Right lobe of liver (tissue), 6 donors: ENCODE measurements at regions not wholly inside any gene's neighbourhood (a gene's known extent, or its start where the extent isn't known, plus 50 kb on each side); places are given as distances from the start of the nearest gene placed in this dataset.

Source experiments
- ATAC-seq, 4 donors: fragments of 200-7000 bp; cut with Tn5 transposase; one replicate each; pipeline ENCODE4 v1.9.1; 2020; ENCODE audit warnings: mild to moderate bottlenecking in 4 of 4, moderate library complexity in 4 of 4
- DNase-seq, 3 donors: peaks; one replicate each; pipeline ENCODE4 v3.0.0-alpha.2; 2020
- H3K27ac ChIP-seq, 3 donors: fragments of 200-600 bp; one replicate each; pipeline ENCODE4 v1.8.0; 2022
- H3K27me3 ChIP-seq, 2 donors: fragments of 200-600 bp; one replicate each; pipeline ENCODE4 v1.8.0; 2022
- H3K36me3 ChIP-seq, 4 donors: fragments of 200-600 bp; sonication (generic) in 1 of 4; one replicate each; pipeline versions ENCODE4 v1.5.1 to v1.8.0; 2017 to 2022; ENCODE audit warnings: control low read depth in 1 of 4
- H3K4me1 ChIP-seq, 4 donors: fragments of 200-600 bp; sonication (generic) in 1 of 4; one replicate each; pipeline versions ENCODE4 v1.5.1 to v1.8.0; 2017 to 2022; ENCODE audit warnings: control low read depth in 1 of 4
- H3K4me3 ChIP-seq, 3 donors: fragments of 200-600 bp; one replicate each; pipeline ENCODE4 v1.8.0; 2022
- H3K9me3 ChIP-seq, 4 donors: fragments of 200-600 bp; sonication (generic) in 1 of 4; one replicate each; pipeline versions ENCODE4 v1.5.1 to v1.8.0; 2017 to 2022; ENCODE audit warnings: control low read depth in 1 of 4
- POLR2A ChIP-seq: fragments of 450-650 bp; IDR thresholded peaks from one replicate; pipeline ENCODE4 v1.6.1; 2017; ENCODE audit warnings: antibody characterized with exemption, mild to moderate bottlenecking
- WGBS: methylation state at CpG from one replicate; pipeline ENCODE4 v1.1.6; 2018; ENCODE audit warnings: low coverage, low lambda C conversion rate; ENCODE audit not compliant: insufficient coverage; ENCODE audit errors: missing lambda C conversion rate; 5-methylcytosine and 5-hydroxymethylcytosine counted together
- intact Hi-C, 2 donors: fragments of 100-400 bp; cut with DNase I; formaldehyde crosslinking; loops; one replicate each; pipeline versions ENCODE4 v1.11.2 to v1.14.1; 2022
- TF ChIP-seq, protein P1 (sequence below), 4 donors: fragments of 200-600 bp in 3 of 4; fragments of 450-650 bp in 1 of 4; IDR thresholded peaks; one replicate each; pipeline versions ENCODE4 v1.5.1 to v1.8.0; 2016 to 2022; ENCODE audit warnings: antibody characterized with exemption in 4 of 4, mild to moderate bottlenecking in 2 of 4
- donor health status: DM: no; HTN: yes; CAD: no.
- donor health status: DM: no; HTN: no; CAD: no.
- donor health status: DM: no; HTN: no; CAD: no.
- donor health status: DM: no; HTN: yes; CAD: no.
- donor health status: DM: no; HTN: yes; CAD: no.

DNA sequence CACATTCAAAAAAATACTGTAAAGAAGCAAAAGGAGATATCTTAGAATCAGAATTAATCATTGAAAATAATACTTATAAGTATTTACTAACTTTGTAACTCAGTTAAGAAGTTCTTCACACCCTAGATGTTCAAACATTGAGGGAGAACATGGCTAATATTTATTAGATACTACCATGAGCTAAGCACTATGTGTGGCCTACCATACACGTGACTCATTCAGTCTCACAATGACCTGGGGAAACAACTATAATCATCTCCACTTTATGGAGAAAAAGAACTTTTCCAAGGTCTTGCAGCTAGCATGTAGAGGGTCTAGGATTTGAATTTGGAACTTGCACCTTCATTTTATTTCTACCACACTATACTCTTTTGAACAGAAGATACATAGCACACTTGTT is 361.9 kb upstream of the CFAP20DC start:
- 71% methylated on average over 1 of the region's 1 CpG for WGBS
- H3K9me3 ChIP-seq, result no peaks in the 10 kb centered on the region
- no peak for DNase-seq

DNA sequence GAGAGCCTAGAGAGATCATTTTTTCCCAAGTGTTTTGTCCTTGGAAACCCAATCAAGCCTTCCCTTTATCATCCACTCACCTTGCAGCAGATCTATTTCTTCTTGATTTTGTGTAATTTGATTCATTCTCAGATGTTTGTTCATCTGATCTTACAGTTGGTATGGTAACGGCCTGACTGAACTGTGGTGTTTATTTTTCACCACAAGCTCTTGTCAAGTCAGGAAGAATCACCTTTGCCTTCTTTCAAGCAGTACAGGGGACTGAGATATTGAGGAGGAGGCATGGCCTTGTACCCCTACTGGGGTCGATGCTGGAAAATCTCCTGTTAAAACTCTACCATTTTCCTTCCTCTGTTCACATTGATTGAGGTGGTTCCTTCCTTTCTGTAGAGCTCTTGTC is 361.4 kb upstream of the CFAP20DC start:
- Histone ChIP-seq H3K27ac (no peak overlapping the region), H3K27me3 (no peaks in the 10 kb centered on the region), H3K36me3 (no peaks in the 10 kb centered on the region), H3K4me3 (no peak overlapping the region), H3K9me3 (no peaks in the 10 kb centered on the region), H3K4me1 (no peaks in the 10 kb centered on the region)
- no peak for TF ChIP-seq POLR2A
- TF ChIP-seq, protein P1, sequence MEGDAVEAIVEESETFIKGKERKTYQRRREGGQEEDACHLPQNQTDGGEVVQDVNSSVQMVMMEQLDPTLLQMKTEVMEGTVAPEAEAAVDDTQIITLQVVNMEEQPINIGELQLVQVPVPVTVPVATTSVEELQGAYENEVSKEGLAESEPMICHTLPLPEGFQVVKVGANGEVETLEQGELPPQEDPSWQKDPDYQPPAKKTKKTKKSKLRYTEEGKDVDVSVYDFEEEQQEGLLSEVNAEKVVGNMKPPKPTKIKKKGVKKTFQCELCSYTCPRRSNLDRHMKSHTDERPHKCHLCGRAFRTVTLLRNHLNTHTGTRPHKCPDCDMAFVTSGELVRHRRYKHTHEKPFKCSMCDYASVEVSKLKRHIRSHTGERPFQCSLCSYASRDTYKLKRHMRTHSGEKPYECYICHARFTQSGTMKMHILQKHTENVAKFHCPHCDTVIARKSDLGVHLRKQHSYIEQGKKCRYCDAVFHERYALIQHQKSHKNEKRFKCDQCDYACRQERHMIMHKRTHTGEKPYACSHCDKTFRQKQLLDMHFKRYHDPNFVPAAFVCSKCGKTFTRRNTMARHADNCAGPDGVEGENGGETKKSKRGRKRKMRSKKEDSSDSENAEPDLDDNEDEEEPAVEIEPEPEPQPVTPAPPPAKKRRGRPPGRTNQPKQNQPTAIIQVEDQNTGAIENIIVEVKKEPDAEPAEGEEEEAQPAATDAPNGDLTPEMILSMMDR (IDR thresholded peaks at IDR 0.05), result no peak
- no peak for DNase-seq
- intact Hi-C loops, result no loop called here
- ATAC-seq, result no peak
- WGBS, result 52% methylated on average over 2 of the region's 2 CpGs

More for the DNA sequence above, 361.9 kb upstream of the CFAP20DC start:
- no peak overlapping the region for H3K4me3 ChIP-seq
- intact Hi-C loops, result no loop called here
- no peak overlapping the region for H3K27ac ChIP-seq
- no peaks in the 10 kb centered on the region for H3K4me1 ChIP-seq
- H3K27me3 ChIP-seq, result no peaks in the 10 kb centered on the region
- no peak for ATAC-seq
- TF ChIP-seq POLR2A, result no peak
- TF ChIP-seq, protein P1 (IDR thresholded peaks at IDR 0.05), result no peak
- H3K36me3 ChIP-seq, result no peaks in the 10 kb centered on the region

DNA sequence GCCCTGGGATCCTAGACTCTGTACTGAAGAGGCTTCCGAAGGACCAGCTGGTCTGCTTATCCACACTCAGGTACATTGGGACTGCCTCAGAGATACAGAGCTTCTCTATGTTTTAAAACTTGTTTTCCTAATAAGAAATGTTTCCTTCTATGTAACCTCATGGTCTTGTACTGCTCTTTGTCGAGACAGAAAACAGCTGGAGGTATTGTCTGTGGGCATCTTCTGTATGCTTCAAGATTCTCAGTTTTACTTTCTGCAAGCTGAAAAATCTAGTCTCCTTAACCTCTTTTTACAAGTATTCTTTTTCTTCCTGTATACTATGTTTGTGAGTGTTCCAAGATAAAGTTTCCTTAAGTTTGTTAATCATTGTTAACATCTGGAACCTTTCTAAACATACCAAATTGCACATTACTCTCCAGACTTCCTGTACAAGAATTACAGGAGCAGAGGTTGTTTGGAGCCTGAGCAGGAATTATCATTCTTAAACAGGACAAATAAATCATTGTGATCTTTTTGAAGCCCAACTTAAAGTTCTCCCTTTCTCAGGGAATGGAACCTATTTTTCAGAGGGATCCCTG is 358.3 kb upstream of the CFAP20DC start:
- Histone ChIP-seq H3K9me3 (no peaks in the 10 kb centered on the region), H3K36me3 (no peaks in the 10 kb centered on the region), H3K4me3 (no peak overlapping the region), H3K4me1 (no peaks in the 10 kb centered on the region), H3K27ac (no peak overlapping the region), H3K27me3 (no peaks in the 10 kb centered on the region)
- TF ChIP-seq, protein P1 (IDR thresholded peaks at IDR 0.05), result no peak
- TF ChIP-seq POLR2A, result no peak
- intact Hi-C loops, result no loop called here
- no peak for DNase-seq
- WGBS, result 67% methylated on average over 2 of the region's 2 CpGs
- no peak for ATAC-seq

DNA sequence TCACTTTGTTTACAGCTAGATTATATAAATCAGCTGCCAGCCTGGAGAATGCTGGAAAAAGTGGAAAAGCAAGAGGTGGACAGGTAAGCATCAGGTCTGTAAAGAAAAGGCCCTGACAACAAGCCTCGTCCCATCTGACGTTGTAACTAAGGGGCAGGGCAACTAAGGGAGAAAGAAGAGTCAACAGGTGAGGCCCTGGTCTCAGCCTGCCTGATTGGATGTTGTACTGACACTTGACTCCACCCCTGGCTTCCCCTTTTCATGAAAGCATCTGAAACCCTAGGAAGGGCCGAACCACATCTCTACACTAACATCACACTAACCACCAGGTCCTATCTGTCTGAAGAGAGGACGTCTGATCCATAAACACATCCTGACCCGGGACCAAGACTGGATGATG is 357.6 kb upstream of the CFAP20DC start:
- Histone ChIP-seq H3K27me3 (no peaks in the 10 kb centered on the region), H3K4me1 (no peaks in the 10 kb centered on the region), H3K27ac (no peak overlapping the region), H3K4me3 (no peak overlapping the region), H3K36me3 (no peaks in the 10 kb centered on the region), H3K9me3 (no peaks in the 10 kb centered on the region)
- TF ChIP-seq POLR2A, result no peak
- TF ChIP-seq, protein P1 (IDR thresholded peaks at IDR 0.05), result no peak
- DNase-seq (no peak), ATAC-seq (no peak)
- 60% methylated on average over 4 of the region's 5 CpGs for WGBS
- intact Hi-C loops, result no loop called here

DNA sequence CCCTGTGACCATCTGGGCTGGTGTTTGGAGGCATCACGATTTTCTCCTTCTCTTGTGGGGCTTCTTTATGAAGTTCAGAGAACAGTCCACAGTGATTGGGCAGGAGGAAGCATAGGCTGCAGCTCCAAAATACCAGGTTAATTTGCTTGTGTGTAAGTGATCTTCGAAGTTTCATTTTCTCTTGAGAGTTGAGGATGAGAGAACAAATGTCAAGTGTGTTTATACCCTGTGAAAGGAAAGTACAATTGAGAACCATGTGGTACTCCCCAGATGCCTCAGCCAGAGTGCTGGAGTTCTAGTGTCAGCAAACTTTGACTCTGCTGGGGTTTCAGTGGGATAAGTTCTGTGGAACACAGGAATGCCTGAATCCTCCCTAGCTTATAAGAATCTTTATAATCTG is 357.1 kb upstream of the CFAP20DC start:
- TF ChIP-seq, protein P1 (IDR thresholded peaks at IDR 0.05), result no peak
- no peak for TF ChIP-seq POLR2A
- intact Hi-C loops, result no loop called here
- H3K27ac ChIP-seq, result no peak overlapping the region

More for the DNA sequence above, 357.1 kb upstream of the CFAP20DC start:
- Histone ChIP-seq H3K4me3 (no peak overlapping the region), H3K36me3 (no peaks in the 10 kb centered on the region), H3K4me1 (no peaks in the 10 kb centered on the region), H3K9me3 (no peaks in the 10 kb centered on the region), H3K27me3 (no peaks in the 10 kb centered on the region)
- DNase-seq, result no peak
- 68% methylated on average over 2 of the region's 2 CpGs for WGBS
- no peak for ATAC-seq
